ENCODE measurements at regions not wholly inside any gene's neighbourhood (a gene's known extent, or its start where the extent isn't known, plus 50 kb on each side); places are given as distances from the start of the nearest gene placed in this dataset.
"Not testable (repeated sequence)": the region's sequence is repeated elsewhere in the genome, so short reads cannot be mapped to it uniquely, and the experiment has no call there.

DNA sequence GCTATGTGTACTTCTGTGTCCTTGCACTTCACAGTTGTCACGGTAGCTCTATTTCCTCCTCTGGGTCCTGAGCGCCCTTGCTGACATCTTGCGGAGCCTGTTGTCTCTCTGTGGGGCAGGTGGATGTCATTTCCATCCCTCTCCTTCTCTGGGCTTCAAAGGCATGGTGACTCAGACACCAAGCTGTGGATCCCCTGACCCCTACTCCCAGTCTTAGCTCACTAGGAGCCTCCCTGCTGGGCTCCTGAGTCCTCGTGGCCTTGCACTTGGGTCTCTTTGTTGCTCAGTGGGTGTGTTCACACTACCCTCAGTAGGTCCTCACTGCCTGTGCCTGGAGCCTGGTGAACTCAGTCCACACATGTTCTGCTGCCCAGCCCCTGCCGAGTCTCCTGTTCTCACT is 100.3 kb upstream of the PAX2 start:
- no peak overlapping the region for H3K27ac ChIP-seq (ENCODE audit: low read length)
- H3K27me3 ChIP-seq (ENCODE audit: low read depth, low read length), result peaks cover 9% of the 10 kb centered on the region
- no peaks in the 10 kb centered on the region for H3K4me1 ChIP-seq (ENCODE audit: control insufficient read depth in 1 of 2, insufficient read depth in 2 of 2, low read length in 2 of 2)
- H3K9me3 ChIP-seq (ENCODE audit: control insufficient read depth in 1 of 2, low read length in 2 of 2), result no peaks in the 10 kb centered on the region
- no peak overlapping the region for H3K4me3 ChIP-seq (ENCODE audit: low read depth in 1 of 2, low read length in 2 of 2)
- H3K36me3 ChIP-seq (ENCODE audit: control insufficient read depth in 1 of 2, insufficient read depth in 2 of 2, low read length in 2 of 2), result no peaks in the 10 kb centered on the region

DNA sequence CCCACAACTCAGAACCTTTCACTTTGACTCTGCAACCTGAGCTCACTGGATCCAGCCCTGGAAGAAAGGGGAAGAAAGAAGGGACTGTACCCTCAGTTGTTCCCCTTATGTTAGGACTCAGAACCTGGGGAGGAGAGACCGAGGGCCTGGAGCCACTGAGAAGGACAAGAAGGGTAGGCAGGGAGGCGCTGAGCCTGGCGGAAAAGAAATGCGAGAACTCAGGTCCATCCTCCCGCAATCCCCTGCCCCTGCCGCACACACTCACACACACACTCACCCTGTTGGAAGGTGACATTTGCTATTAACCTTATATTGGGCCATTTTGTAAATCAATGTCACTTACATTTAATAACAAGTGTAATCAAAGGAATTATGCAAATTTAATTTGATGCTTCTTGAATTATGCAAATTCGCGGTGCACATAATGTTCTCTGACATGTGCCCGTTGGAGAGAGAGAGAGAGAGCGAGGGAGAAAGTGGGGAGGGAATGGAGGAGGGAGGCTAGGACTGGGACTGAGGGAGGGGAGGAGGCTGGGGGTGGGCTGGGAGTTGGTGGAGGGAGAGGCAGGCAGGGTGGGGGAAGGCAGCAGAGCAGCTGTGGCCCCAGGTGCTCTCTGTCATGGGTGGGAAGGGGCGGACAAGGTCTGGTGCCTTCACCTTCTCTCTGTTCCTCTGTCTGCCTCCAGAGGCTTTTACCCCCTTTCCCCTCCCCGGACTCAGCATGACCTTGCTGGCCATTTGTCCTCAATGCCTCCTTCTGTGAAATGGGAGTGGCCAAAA is 99.6 kb upstream of the PAX2 start:
- Histone ChIP-seq H3K4me1 (ENCODE audit: control insufficient read depth in 1 of 2, insufficient read depth in 2 of 2, low read length in 2 of 2) (no peaks in the 10 kb centered on the region), H3K27me3 (ENCODE audit: low read depth, low read length) (peaks cover 9% of the 10 kb centered on the region), H3K36me3 (ENCODE audit: control insufficient read depth in 1 of 2, insufficient read depth in 2 of 2, low read length in 2 of 2) (no peaks in the 10 kb centered on the region), H3K27ac (ENCODE audit: low read length) (no peak overlapping the region), H3K9me3 (ENCODE audit: control insufficient read depth in 1 of 2, low read length in 2 of 2) (no peaks in the 10 kb centered on the region), H3K4me3 (ENCODE audit: low read depth in 1 of 2, low read length in 2 of 2) (no peak overlapping the region)

DNA sequence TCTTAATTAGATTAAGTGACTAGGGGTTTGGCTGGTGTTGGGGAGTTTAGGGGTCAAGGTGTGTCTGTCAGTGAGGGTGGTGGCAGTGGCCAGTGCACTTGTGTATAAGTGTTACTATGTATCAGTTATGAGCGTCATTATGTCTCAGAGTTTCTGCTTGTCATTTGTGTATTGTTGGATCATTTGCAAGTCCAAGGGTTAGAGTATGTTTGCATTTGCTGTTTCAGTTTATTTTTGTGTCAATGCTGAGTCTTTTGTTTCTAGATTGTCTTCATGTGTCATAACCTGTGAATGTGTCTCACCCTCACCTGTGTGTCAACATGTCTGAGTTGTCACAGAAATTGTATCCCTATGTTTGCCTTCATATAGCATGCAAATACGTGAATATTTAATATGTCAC is 97.5 kb upstream of the PAX2 start:
- H3K36me3 ChIP-seq (ENCODE audit: control insufficient read depth in 1 of 2, insufficient read depth in 2 of 2, low read length in 2 of 2), result no peaks in the 10 kb centered on the region
- H3K9me3 ChIP-seq (ENCODE audit: control insufficient read depth in 1 of 2, low read length in 2 of 2), result no peaks in the 10 kb centered on the region
- H3K27me3 ChIP-seq (ENCODE audit: low read depth, low read length), result peaks cover 7% of the 10 kb centered on the region
- no peak overlapping the region for H3K27ac ChIP-seq (ENCODE audit: low read length)
- no peak overlapping the region for H3K4me3 ChIP-seq (ENCODE audit: low read depth in 1 of 2, low read length in 2 of 2)
- H3K4me1 ChIP-seq (ENCODE audit: control insufficient read depth in 1 of 2, insufficient read depth in 2 of 2, low read length in 2 of 2), result no peaks in the 10 kb centered on the region

DNA sequence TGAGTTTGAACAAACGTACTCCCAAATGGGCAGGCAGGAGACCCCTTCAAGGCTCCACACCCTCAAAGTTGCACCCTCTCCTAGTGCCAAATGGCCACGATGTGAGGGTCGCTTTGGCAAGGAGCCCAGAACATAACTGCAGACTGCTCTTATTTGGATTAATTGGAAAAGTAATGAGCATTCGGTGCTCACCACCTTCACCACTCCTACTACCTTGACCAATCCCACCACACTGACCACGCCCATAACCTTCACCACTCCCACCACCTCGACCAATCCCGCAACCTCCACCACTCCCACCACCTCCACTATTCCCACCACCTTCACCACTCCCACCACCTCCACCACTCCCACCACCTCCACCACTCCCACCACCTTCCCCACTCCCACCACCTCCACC is 94.7 kb upstream of the PAX2 start:
- Histone ChIP-seq H3K4me3 (ENCODE audit: low read depth in 1 of 2, low read length in 2 of 2) (no peak overlapping the region), H3K27me3 (ENCODE audit: low read depth, low read length) (peaks cover 29% of the 10 kb centered on the region), H3K4me1 (ENCODE audit: control insufficient read depth in 1 of 2, insufficient read depth in 2 of 2, low read length in 2 of 2) (peaks cover 0 to 21% of the 10 kb centered on the region in 2 donors), H3K36me3 (ENCODE audit: control insufficient read depth in 1 of 2, insufficient read depth in 2 of 2, low read length in 2 of 2) (no peaks in the 10 kb centered on the region), H3K27ac (ENCODE audit: low read length) (no peak overlapping the region), H3K9me3 (ENCODE audit: control insufficient read depth in 1 of 2, low read length in 2 of 2) (no peaks in the 10 kb centered on the region)

DNA sequence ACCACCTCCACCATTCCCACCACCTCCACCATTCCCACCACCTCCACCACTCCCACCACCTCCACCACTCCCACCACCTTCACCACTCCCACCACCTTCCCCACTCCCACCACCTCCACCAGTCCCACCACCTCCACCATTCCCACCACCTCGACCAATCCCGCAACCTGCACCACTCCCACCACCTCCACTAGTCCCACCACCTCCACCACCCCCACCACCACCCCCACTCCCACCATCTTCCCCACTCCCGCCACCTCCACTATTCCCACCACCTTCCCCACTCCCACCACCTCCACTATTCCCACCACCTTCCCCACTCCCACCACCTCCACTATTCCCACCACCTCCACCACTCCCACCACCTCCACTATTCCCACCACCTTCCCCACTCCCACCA is 94.3 kb upstream of the PAX2 start:
- H3K27ac ChIP-seq (ENCODE audit: low read length); H3K9me3 ChIP-seq (ENCODE audit: control insufficient read depth in 1 of 2, low read length in 2 of 2); H3K4me3 ChIP-seq (ENCODE audit: low read depth in 1 of 2, low read length in 2 of 2); H3K36me3 ChIP-seq (ENCODE audit: control insufficient read depth in 1 of 2, insufficient read depth in 2 of 2, low read length in 2 of 2): not testable (repeated sequence)
- peaks cover 33% of the 10 kb centered on the region for H3K27me3 ChIP-seq (ENCODE audit: low read depth, low read length)
- peaks cover 0 to 25% of the 10 kb centered on the region in 2 donors for H3K4me1 ChIP-seq (ENCODE audit: control insufficient read depth in 1 of 2, insufficient read depth in 2 of 2, low read length in 2 of 2)

DNA sequence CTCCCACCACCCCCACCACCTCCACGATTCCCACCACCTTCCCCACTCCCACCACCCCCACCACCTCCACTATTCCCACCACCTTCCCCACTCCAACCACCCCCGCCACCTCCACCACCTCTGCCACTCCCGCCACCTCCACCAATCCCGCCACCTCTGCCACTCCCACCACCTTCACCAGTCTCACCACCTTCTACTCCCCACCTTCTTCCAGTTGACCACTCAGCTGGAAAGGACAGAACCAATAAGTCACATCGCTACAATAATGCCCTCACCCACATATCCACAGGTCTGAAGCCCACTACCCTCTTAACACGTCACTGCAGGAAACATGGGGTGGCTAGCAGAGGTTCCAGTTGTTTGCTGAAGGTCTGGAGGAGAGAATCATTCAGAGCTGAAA is 93.5 kb upstream of the PAX2 start:
- Histone ChIP-seq H3K27me3 (ENCODE audit: low read depth, low read length) (peaks cover 34% of the 10 kb centered on the region), H3K4me3 (ENCODE audit: low read depth in 1 of 2, low read length in 2 of 2) (no peak overlapping the region), H3K27ac (ENCODE audit: low read length) (no peak overlapping the region), H3K36me3 (ENCODE audit: control insufficient read depth in 1 of 2, insufficient read depth in 2 of 2, low read length in 2 of 2) (no peaks in the 10 kb centered on the region), H3K4me1 (ENCODE audit: control insufficient read depth in 1 of 2, insufficient read depth in 2 of 2, low read length in 2 of 2) (peaks cover 0 to 26% of the 10 kb centered on the region in 2 donors), H3K9me3 (ENCODE audit: control insufficient read depth in 1 of 2, low read length in 2 of 2) (no peaks in the 10 kb centered on the region)

DNA sequence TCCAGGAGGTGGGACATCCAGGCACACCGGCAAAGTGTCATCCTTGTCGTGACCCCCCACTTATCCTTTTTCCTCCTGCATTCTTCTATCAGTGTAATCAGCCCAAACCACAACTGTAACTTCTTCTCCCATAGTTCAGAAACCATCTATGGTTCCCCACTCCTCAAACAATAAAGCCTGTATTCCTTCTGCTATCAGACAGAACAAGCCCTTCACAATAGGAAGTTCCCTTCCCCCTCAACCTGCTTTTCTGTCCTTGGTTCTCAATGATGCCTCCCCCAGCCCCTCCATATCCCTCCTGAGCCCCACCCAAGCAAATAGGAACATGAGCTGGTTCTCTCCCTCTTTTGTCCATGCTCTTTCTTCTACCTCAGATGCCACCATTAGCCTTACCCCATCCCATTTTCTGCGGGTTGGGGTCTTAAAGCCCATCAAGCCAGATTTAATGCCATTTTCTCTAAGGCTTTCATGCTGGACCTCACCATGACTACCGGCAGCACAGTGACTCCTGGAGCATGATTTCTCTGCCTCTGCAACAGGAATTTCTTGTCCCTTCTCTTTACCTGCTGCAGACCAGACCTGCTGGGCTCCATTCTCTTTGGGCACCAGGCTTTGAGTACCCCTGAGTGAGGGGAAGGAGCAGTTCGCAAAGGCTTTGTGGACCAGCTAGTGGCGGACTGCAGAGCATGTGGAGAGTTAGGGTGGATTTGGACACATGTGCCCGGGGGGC is 92.8 kb upstream of the PAX2 start:
- no peaks in the 10 kb centered on the region for H3K36me3 ChIP-seq (ENCODE audit: control insufficient read depth in 1 of 2, insufficient read depth in 2 of 2, low read length in 2 of 2)
- H3K27ac ChIP-seq (ENCODE audit: low read length), result no peak overlapping the region
- H3K9me3 ChIP-seq (ENCODE audit: control insufficient read depth in 1 of 2, low read length in 2 of 2), result no peaks in the 10 kb centered on the region
- peaks cover 0 to 26% of the 10 kb centered on the region in 2 donors for H3K4me1 ChIP-seq (ENCODE audit: control insufficient read depth in 1 of 2, insufficient read depth in 2 of 2, low read length in 2 of 2)
- peaks cover 41% of the 10 kb centered on the region for H3K27me3 ChIP-seq (ENCODE audit: low read depth, low read length)
- no peak overlapping the region for H3K4me3 ChIP-seq (ENCODE audit: low read depth in 1 of 2, low read length in 2 of 2)

DNA sequence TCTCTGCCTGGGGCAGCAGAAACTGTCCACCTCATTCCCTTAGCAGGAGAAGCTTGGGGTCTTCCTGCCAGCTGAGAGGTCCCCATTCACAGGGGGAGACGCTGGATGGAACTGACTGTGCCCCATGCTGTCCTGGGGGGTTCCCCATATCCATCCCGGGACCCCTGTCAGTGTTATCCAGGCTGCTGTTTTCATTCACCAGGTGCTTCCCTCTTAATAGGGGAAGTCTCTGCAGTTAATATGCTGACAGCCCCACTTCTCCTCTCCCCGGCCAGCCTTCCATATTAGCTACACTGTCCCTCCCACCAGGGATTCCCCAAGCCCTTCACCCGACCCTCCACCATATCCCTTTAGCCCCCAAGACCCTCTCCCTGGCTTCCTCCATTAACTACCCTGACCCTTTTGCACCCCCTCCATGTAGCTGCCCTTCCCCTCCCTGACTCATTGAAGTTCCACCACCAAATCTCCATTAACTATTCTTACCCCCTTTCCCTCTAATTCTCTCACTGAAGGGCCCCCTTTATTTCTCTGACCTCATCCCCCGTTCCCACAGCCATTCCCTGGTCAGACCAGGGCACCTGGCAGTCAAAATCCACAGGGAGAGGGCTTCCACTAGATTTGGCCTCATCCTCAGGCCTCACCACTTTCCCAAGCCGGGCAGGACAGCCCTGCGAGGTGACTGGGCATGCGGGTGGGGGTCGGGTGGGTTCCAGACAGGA is 92.0 kb upstream of the PAX2 start:
- Histone ChIP-seq H3K36me3 (ENCODE audit: control insufficient read depth in 1 of 2, insufficient read depth in 2 of 2, low read length in 2 of 2) (no peaks in the 10 kb centered on the region), H3K27ac (ENCODE audit: low read length) (no peak overlapping the region), H3K4me1 (ENCODE audit: control insufficient read depth in 1 of 2, insufficient read depth in 2 of 2, low read length in 2 of 2) (peaks cover 0 to 26% of the 10 kb centered on the region in 2 donors), H3K27me3 (ENCODE audit: low read depth, low read length) (peaks cover 49% of the 10 kb centered on the region), H3K9me3 (ENCODE audit: control insufficient read depth in 1 of 2, low read length in 2 of 2) (no peaks in the 10 kb centered on the region), H3K4me3 (ENCODE audit: low read depth in 1 of 2, low read length in 2 of 2) (no peak overlapping the region)

DNA sequence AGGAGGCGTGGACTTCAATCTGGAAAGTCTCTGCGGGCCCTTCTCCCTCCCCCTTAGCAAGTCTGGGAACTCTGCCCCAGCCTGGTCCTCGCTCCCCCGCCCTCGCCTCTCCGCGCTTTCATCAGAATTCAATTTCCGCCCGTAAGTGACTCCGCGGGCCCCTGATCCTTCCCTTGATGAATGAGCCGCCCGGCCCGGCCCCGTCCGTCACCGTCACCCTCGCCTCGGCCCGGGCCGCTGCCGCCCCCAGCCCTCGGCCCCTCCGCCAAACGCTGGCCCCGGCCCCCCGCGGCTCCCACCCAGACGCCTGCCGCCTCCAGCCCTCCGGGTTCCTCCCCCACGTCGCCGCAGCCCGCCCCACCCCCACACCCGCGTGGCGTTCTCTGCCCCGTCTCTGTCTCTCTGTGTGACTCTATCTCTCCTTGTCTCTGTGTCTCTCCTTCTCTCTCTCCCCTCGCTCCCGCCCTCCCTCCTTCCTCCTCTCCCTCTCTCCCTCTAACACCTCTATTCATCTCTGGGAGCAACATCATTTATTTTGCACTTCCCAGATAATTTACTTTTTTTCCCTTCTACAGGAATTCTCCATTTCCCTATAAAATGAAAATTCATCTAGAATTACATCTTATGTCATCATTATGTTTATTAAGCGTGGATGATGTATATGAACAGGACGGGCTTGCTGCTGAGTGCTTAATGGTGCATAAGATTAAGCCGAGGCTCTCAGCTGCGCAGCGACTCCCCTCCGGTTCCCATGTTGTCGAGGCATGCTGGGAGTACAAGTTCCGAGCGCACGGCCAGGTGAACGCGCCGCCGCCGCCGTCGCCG is 91.2 kb upstream of the PAX2 start:
- no peak overlapping the region for H3K27ac ChIP-seq (ENCODE audit: low read length)
- H3K4me1 ChIP-seq (ENCODE audit: control insufficient read depth in 1 of 2, insufficient read depth in 2 of 2, low read length in 2 of 2), result peaks cover 0 to 26% of the 10 kb centered on the region in 2 donors
- H3K36me3 ChIP-seq (ENCODE audit: control insufficient read depth in 1 of 2, insufficient read depth in 2 of 2, low read length in 2 of 2), result no peaks in the 10 kb centered on the region
- peak overlapping the region in 1 of 2 donors; percentile 38 for H3K4me3 ChIP-seq (ENCODE audit: low read depth in 1 of 2, low read length in 2 of 2)
- H3K9me3 ChIP-seq (ENCODE audit: control insufficient read depth in 1 of 2, low read length in 2 of 2), result no peaks in the 10 kb centered on the region
- H3K27me3 ChIP-seq (ENCODE audit: low read depth, low read length), result peaks cover 53% of the 10 kb centered on the region

DNA sequence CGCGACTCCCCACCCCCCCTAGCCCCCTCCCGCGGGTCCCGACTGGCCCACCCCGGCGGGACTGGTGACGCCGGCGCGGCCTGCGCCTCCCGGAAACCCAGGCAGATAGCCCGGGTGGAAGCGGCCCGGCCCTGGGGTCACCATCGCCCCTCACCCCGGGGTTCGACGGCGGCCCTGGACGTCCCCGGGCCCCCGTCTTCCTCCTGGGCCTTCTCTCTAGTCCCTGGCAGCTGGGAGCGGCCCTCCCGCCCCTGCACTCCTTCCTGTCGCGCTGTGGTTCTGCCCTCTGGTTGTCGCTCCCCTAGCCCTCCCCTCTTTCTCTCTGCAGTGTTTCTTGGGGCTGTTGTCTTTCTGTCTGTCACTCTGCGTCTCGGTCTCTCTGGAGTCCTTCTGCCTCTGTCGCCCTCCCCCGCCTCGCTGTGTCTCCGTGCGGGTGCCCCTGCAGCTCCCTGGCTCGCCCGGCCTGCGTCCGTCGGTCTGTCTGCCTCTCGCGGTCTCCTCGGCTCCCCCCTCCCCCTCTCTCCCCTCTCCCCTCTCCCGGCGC is 90.5 kb upstream of the PAX2 start:
- Histone ChIP-seq H3K27me3 (ENCODE audit: low read depth, low read length) (peaks cover 60% of the 10 kb centered on the region), H3K9me3 (ENCODE audit: control insufficient read depth in 1 of 2, low read length in 2 of 2) (no peaks in the 10 kb centered on the region), H3K27ac (ENCODE audit: low read length) (no peak overlapping the region), H3K36me3 (ENCODE audit: control insufficient read depth in 1 of 2, insufficient read depth in 2 of 2, low read length in 2 of 2) (no peaks in the 10 kb centered on the region), H3K4me1 (ENCODE audit: control insufficient read depth in 1 of 2, insufficient read depth in 2 of 2, low read length in 2 of 2) (peaks cover 0 to 26% of the 10 kb centered on the region in 2 donors), H3K4me3 (ENCODE audit: low read depth in 1 of 2, low read length in 2 of 2) (peak overlapping the region in 1 of 2 donors; percentile 38)

All from muscle layer of duodenum (tissue), 2 donors.